A673 (cell line): ENCODE measurements at regions not wholly inside any gene's neighbourhood (a gene's known extent, or its start where the extent isn't known, plus 50 kb on each side); places are given as distances from the start of the nearest gene placed in this dataset.
"Not testable (repeated sequence)": the region's sequence is repeated elsewhere in the genome, so short reads cannot be mapped to it uniquely, and the experiment has no call there.

Experiments used
- BruUV-seq: library from RNA; stranded (reverse); fragments of 400-500 nt; replicated peaks from 2 replicates; lab custom pipeline; 2021; lab: Mats Ljungman, UMichigan
- CTCF ChIA-PET: fragments of 300-600 bp; sonication (Branson Sonifier 250); formaldehyde crosslinking; loops from one replicate; lab custom pipeline; 2022; ENCODE audit warnings: antibody characterized with exemption; lab: Charles Lee
- POLR2A ChIA-PET: fragments of 300-600 bp; sonication (Branson Sonifier 250); formaldehyde crosslinking; loops from one replicate; lab custom pipeline; 2022; ENCODE audit warnings: antibody characterized with exemption; ENCODE audit not compliant: low non-redundant PET; lab: Charles Lee
- DNase-seq: peaks from one replicate; pipeline ENCODE4 v3.0.0-alpha.2; 2015; ENCODE audit warnings: low spot score
- H3K27ac ChIP-seq: fragments of 200-600 bp; sonication (generic); 2 replicates; pipeline ENCODE4 v1.5.1; 2016; ENCODE audit warnings: mixed run types, low read depth, mild to moderate bottlenecking, mixed read lengths, antibody characterized with exemption, low read length; ENCODE audit not compliant: poor library complexity, severe bottlenecking
- H3K27me3 ChIP-seq: fragments of 200-600 bp; sonication (generic); replicated peaks from 2 replicates; pipeline ENCODE4 v1.6.1; 2017; ENCODE audit warnings: mixed run types, low read depth, mild to moderate bottlenecking, mixed read lengths, antibody characterized with exemption, low read length; ENCODE audit not compliant: insufficient read depth, poor library complexity
- H3K36me3 ChIP-seq: fragments of 200-600 bp; sonication (generic); 2 replicates; pipeline ENCODE4 v1.6.1; 2016; ENCODE audit warnings: mixed run types, mild to moderate bottlenecking, mixed read lengths, antibody characterized with exemption, low read length; ENCODE audit not compliant: insufficient read depth, poor library complexity, severe bottlenecking
- H3K4me1 ChIP-seq: fragments of 200-600 bp; sonication (generic); 2 replicates; pipeline ENCODE4 v1.6.1; 2017; ENCODE audit warnings: mixed run types, mild to moderate bottlenecking, mixed read lengths, antibody characterized with exemption, low read length; ENCODE audit not compliant: insufficient read depth, poor library complexity, severe bottlenecking
- H3K4me3 ChIP-seq: fragments of 200-600 bp; sonication (generic); 2 replicates; pipeline ENCODE4 v1.5.1; 2016; ENCODE audit warnings: low read depth, mixed run types, mild to moderate bottlenecking, mixed read lengths, low read length; ENCODE audit not compliant: poor library complexity, severe bottlenecking
- H3K9me3 ChIP-seq: fragments of 200-600 bp; sonication (generic); 2 replicates; pipeline ENCODE4 v1.6.1; 2016; ENCODE audit warnings: mixed run types, low read depth, mild to moderate bottlenecking, mixed read lengths, antibody characterized with exemption, low read length; ENCODE audit not compliant: poor library complexity, severe bottlenecking
- CTCF ChIP-seq: fragments of 300-800, 200-600 bp; sonication (generic); conservative IDR thresholded peaks from 2 replicates; pipeline ENCODE4 v1.5.1; 2017; ENCODE audit warnings: low read depth, mild to moderate bottlenecking, antibody characterized with exemption, low read length, moderate library complexity, mixed read lengths
- EZH2 ChIP-seq: fragments of 200-600 bp; sonication (generic); IDR thresholded peaks from 2 replicates; pipeline ENCODE4 v1.6.1; 2017; ENCODE audit warnings: borderline replicate concordance, low read depth, mild to moderate bottlenecking, mixed read lengths, antibody characterized with exemption, low read length; ENCODE audit not compliant: poor library complexity, severe bottlenecking
- intact Hi-C: fragments of 100-400 bp; cut with micrococcal nuclease; formaldehyde crosslinking; loops from one replicate; pipeline ENCODE4 v1.10.0; 2022; ENCODE audit not compliant: unreplicated experiment

GRCh38 chr15:77905301-77905920 is 172.1 kb downstream of the TBC1D2B start:
- intact Hi-C loops, result no loop called here
- no peaks in the 10 kb centered on the region for H3K36me3 ChIP-seq
- no peaks in the 10 kb centered on the region for H3K27me3 ChIP-seq
- no peak for DNase-seq
- no peak overlapping the region for H3K4me3 ChIP-seq
- H3K4me1 ChIP-seq, result no peaks in the 10 kb centered on the region
- H3K27ac ChIP-seq, result no peak overlapping the region
- TF ChIP-seq CTCF (no peak), EZH2 (no peak)
- ChIA-PET POLR2A (no interaction called here), CTCF (interaction anchor here (0.7 kb wide), 1 partner anchor 272 kb away, joined by 3 read pairs; no protein-coding TSS in a partner anchor)
- BruUV-seq, result no TSS peak
- H3K9me3 ChIP-seq, result no peaks in the 10 kb centered on the region

- ChIA-PET POLR2A (no interaction called here), CTCF (interaction anchor here (0.6 to 0.7 kb wide), 2 partner anchors 203 to 272 kb away, joined by 3 read pairs; no protein-coding TSS in a partner anchor)
- no peak for TF ChIP-seq CTCF
- no peak for TF ChIP-seq EZH2
- Histone ChIP-seq H3K9me3 (no peaks in the 10 kb centered on the region), H3K27ac (no peak overlapping the region), H3K4me3 (no peak overlapping the region), H3K36me3 (no peaks in the 10 kb centered on the region), H3K4me1 (no peaks in the 10 kb centered on the region), H3K27me3 (no peaks in the 10 kb centered on the region)
- DNase-seq, result no peak
- BruUV-seq, result no TSS peak
- intact Hi-C loops, result loop anchor here (5.0 kb wide), 1 partner anchor 52 kb away; no protein-coding TSS in a partner anchor
These were observed 172.6 kb downstream of the TBC1D2B start for GRCh38 chr15:77904901-77905300.

- H3K4me1 ChIP-seq, result no peaks in the 10 kb centered on the region
- POLR2A ChIA-PET, result no interaction called here
- H3K27ac ChIP-seq, result no peak overlapping the region
- intact Hi-C loops, result loop anchor here (5.0 kb wide), 1 partner anchor 53 kb away; no protein-coding TSS in a partner anchor
- TF ChIP-seq EZH2, result no peak
- TF ChIP-seq CTCF, result no peak
- H3K9me3 ChIP-seq, result no peaks in the 10 kb centered on the region
- no peaks in the 10 kb centered on the region for H3K36me3 ChIP-seq
- H3K4me3 ChIP-seq, result no peak overlapping the region
- DNase-seq, result no peak
- CTCF ChIA-PET, result interaction anchor here (0.6 kb wide), 1 partner anchor 204 kb away, joined by 3 read pairs; no protein-coding TSS in a partner anchor
- H3K27me3 ChIP-seq, result no peaks in the 10 kb centered on the region
- no TSS peak for BruUV-seq
These were observed 173.1 kb downstream of the TBC1D2B start for GRCh38 chr15:77904436-77904821.

GRCh38 chr15:77903761-77904435 is 173.6 kb downstream of the TBC1D2B start:
- CTCF ChIA-PET, H3K4me1 ChIP-seq: not testable (repeated sequence)

More at GRCh38 chr15:77903761-77904435, 173.6 kb downstream of the TBC1D2B start:
- H3K27ac ChIP-seq, DNase-seq, H3K4me3 ChIP-seq, H3K36me3 ChIP-seq, H3K27me3 ChIP-seq, H3K9me3 ChIP-seq, BruUV-seq, POLR2A ChIA-PET: not testable (repeated sequence)
- intact Hi-C loops, result loop anchor here (2.0 to 5.0 kb wide), 2 partner anchors 53 to 205 kb away; no protein-coding TSS in a partner anchor
